ENCODE measurements at regions not wholly inside any gene's neighbourhood (a gene's known extent, or its start where the extent isn't known, plus 50 kb on each side); places are given as distances from the start of the nearest gene placed in this dataset.

DNA sequence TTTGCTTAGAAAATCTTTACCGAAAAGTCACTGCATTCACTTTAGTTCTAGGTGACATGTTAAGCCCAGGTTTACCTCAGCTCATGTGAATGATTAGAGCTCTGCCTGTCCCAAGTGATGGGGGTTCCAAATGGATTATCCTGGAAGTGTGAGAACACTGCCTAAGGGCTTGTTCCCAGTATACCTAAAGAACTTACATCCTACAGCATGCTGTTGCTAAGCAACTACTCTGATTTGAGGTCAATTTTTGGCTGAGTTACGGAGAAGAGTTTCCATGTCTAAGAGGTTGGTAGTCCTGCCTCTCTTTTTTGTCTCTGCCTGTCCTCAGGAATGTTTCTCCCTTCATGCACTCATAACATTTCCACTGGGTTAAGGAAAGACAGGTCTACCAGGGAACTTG, 67.6 kb upstream of the UGT2B15 start:
- H3K4me3 ChIP-seq (ENCODE audit: low read length): no peak overlapping the region
- H3K27ac ChIP-seq (ENCODE audit: low read depth in 1 of 2, low read length in 2 of 2): no peak overlapping the region
- no peaks in the 10 kb centered on the region for H3K9me3 Mint-ChIP-seq
- H3K4me3 Mint-ChIP-seq: no peak overlapping the region
- TF ChIP-seq, protein P1, sequence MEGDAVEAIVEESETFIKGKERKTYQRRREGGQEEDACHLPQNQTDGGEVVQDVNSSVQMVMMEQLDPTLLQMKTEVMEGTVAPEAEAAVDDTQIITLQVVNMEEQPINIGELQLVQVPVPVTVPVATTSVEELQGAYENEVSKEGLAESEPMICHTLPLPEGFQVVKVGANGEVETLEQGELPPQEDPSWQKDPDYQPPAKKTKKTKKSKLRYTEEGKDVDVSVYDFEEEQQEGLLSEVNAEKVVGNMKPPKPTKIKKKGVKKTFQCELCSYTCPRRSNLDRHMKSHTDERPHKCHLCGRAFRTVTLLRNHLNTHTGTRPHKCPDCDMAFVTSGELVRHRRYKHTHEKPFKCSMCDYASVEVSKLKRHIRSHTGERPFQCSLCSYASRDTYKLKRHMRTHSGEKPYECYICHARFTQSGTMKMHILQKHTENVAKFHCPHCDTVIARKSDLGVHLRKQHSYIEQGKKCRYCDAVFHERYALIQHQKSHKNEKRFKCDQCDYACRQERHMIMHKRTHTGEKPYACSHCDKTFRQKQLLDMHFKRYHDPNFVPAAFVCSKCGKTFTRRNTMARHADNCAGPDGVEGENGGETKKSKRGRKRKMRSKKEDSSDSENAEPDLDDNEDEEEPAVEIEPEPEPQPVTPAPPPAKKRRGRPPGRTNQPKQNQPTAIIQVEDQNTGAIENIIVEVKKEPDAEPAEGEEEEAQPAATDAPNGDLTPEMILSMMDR (IDR thresholded peaks at IDR 0.05): no peak
- no peak for DNase-seq
- POLR2A ChIA-PET: no interaction called here
- no peaks in the 10 kb centered on the region for H3K27me3 Mint-ChIP-seq
- no peaks in the 10 kb centered on the region for H3K4me1 ChIP-seq (ENCODE audit: insufficient read depth, low read length)
- no peaks in the 10 kb centered on the region for H3K27me3 ChIP-seq (ENCODE audit: control insufficient read depth in 1 of 2, insufficient read depth in 2 of 2, low read length in 2 of 2)
- no peak overlapping the region for H3K27ac Mint-ChIP-seq
- H3K9me3 ChIP-seq (ENCODE audit: control insufficient read depth in 1 of 2, insufficient read depth in 1 of 2, low read length in 2 of 2): no peaks in the 10 kb centered on the region
- CTCF ChIA-PET: no interaction called here
- no peaks in the 10 kb centered on the region for H3K36me3 Mint-ChIP-seq (ENCODE audit: low read depth)
- ATAC-seq (ENCODE audit: poor library complexity): no peak
- H3K36me3 ChIP-seq (ENCODE audit: insufficient read depth, low read length): no peaks in the 10 kb centered on the region
- intact Hi-C loops (cut with DNase I, micrococcal nuclease): no loop called here
- no peaks in the 10 kb centered on the region for H3K4me1 Mint-ChIP-seq (ENCODE audit: low read depth)

DNA sequence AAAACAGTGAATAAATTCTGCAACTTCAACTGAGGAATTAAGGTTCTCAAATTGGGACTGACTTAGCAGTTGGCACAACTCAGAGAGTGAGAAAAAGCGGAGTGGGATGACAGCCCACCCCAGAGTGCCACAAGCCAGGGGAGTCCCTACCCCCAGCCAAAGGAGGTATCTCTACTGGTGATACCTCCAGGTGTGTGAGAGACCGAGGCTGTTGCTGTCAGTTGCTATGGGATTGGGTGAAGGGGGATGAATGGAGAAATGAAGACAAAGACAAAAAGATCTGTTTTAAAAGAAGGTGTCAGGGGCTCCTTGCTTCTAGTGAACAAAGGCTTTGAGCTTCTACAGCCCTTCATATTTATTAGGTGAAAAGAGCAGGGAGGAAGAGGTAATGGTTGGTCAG, 71.4 kb upstream of the UGT2B10 start:
- H3K36me3 ChIP-seq (ENCODE audit: insufficient read depth, low read length): no peaks in the 10 kb centered on the region
- intact Hi-C loops (cut with DNase I, micrococcal nuclease): no loop called here
- TF ChIP-seq, protein P1 (IDR thresholded peaks at IDR 0.05): no peak
- POLR2A ChIA-PET: no interaction called here
- no peaks in the 10 kb centered on the region for H3K27me3 ChIP-seq (ENCODE audit: control insufficient read depth in 1 of 2, insufficient read depth in 2 of 2, low read length in 2 of 2)
- ATAC-seq (ENCODE audit: poor library complexity): no peak
- H3K36me3 Mint-ChIP-seq (ENCODE audit: low read depth): no peaks in the 10 kb centered on the region
- no peaks in the 10 kb centered on the region for H3K27me3 Mint-ChIP-seq
- DNase-seq: no peak
- no peaks in the 10 kb centered on the region for H3K4me1 ChIP-seq (ENCODE audit: insufficient read depth, low read length)
- CTCF ChIA-PET: no interaction called here
- H3K4me3 ChIP-seq (ENCODE audit: low read length): no peak overlapping the region
- H3K9me3 ChIP-seq (ENCODE audit: control insufficient read depth in 1 of 2, insufficient read depth in 1 of 2, low read length in 2 of 2): no peaks in the 10 kb centered on the region
- no peak overlapping the region for H3K4me3 Mint-ChIP-seq
- H3K27ac Mint-ChIP-seq: no peak overlapping the region
- no peaks in the 10 kb centered on the region for H3K9me3 Mint-ChIP-seq
- H3K4me1 Mint-ChIP-seq (ENCODE audit: low read depth): no peaks in the 10 kb centered on the region
- H3K27ac ChIP-seq (ENCODE audit: low read depth in 1 of 2, low read length in 2 of 2): no peak overlapping the region

DNA sequence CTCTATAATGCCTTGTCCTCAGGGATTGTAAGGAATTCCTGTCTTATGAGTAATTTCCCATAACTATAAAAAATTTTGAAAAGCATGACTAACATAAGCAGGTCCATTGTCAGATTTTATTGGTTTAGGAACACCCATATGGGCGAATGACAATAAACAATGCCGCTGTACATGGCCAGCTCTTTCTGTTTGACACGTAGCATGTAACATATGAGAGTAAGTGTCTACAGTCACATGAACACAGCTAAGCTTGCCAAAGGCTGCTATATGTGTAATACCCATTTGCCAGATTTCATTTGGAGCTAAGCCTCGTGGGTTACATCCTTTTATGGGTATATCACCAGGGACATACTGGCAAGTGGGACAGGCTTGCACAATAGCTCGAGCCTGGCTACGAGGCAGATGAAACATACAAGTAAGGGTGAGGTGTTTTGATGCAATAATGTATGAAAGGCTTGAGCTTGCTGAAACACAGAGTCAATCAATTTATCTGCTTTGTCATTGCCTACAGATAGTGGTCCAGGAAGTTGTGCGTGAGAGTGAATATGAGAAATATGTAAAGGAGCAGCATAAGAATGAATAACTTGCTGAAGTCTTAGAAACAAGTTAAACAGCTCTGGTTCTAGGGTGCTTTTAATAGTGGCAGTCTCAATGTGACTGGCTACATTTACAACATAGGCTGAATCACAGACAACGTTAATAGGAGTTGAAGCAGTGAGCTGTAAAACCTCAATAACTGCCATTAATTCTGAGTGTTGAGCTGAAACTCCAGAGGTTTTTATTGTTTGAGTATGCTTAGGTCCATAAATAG, 67.4 kb upstream of the UGT2B10 start:
- Mint-ChIP-seq H3K4me1 (ENCODE audit: low read depth) (no peaks in the 10 kb centered on the region), H3K36me3 (ENCODE audit: low read depth) (no peaks in the 10 kb centered on the region), H3K27ac (no peak overlapping the region), H3K9me3 (no peaks in the 10 kb centered on the region), H3K4me3 (no peak overlapping the region), H3K27me3 (no peaks in the 10 kb centered on the region)
- H3K36me3 ChIP-seq (ENCODE audit: insufficient read depth, low read length): no peaks in the 10 kb centered on the region
- TF ChIP-seq, protein P1 (IDR thresholded peaks at IDR 0.05): no peak
- intact Hi-C loops (cut with DNase I, micrococcal nuclease): no loop called here
- ChIA-PET CTCF (no interaction called here), POLR2A (no interaction called here)
- no peaks in the 10 kb centered on the region for H3K4me1 ChIP-seq (ENCODE audit: insufficient read depth, low read length)
- no peaks in the 10 kb centered on the region for H3K9me3 ChIP-seq (ENCODE audit: control insufficient read depth in 1 of 2, insufficient read depth in 1 of 2, low read length in 2 of 2)
- ATAC-seq (ENCODE audit: poor library complexity) (no peak), DNase-seq (no peak)
- H3K27ac ChIP-seq (ENCODE audit: low read depth in 1 of 2, low read length in 2 of 2): no peak overlapping the region
- H3K4me3 ChIP-seq (ENCODE audit: low read length): no peak overlapping the region
- H3K27me3 ChIP-seq (ENCODE audit: control insufficient read depth in 1 of 2, insufficient read depth in 2 of 2, low read length in 2 of 2): no peaks in the 10 kb centered on the region
